H1 (cell line): ENCODE measurements at regions not wholly inside any gene's neighbourhood (a gene's known extent, or its start where the extent isn't known, plus 50 kb on each side); places are given as distances from the start of the nearest gene placed in this dataset.

ENCODE experiments used
- CTCF ChIA-PET: fragments of 300-600 bp; sonication (Branson Sonifier 250); formaldehyde crosslinking; loops from one replicate; lab custom pipeline; 2021; ENCODE audit not compliant: partially characterized antibody; lab: Charles Lee
- POLR2A ChIA-PET: fragments of 300-600 bp; sonication (Branson Sonifier 250); formaldehyde crosslinking; loops from one replicate; lab custom pipeline; 2021; ENCODE audit warnings: inconsistent platforms; ENCODE audit not compliant: partially characterized antibody; lab: Charles Lee
- DNase-seq, 2 experiments: peaks; one replicate each; pipeline versions ENCODE4 v3.0.0 to v3.0.0-alpha.2; 2010 to 2022; ENCODE audit warnings: low spot score in 2 of 2, low read depth in 1 of 2, mixed read lengths in 1 of 2
- FAIRE-seq: peaks from 2 replicates; lab custom pipeline; 2011; peaks lifted over from hg19 to GRCh38; lab: Jason Lieb, UNC
- H2AFZ ChIP-seq: 2 replicates; pipeline ENCODE4 v1.8.1; 2012; ENCODE audit warnings: low read length, inconsistent platforms
- H2AK5ac ChIP-seq: 2 replicates; pipeline ENCODE4 v1.6.1; 2013; ENCODE audit warnings: low read depth, low read length
- H2BK120ac ChIP-seq: replicated peaks from 2 replicates; pipeline ENCODE3; 2013; ENCODE audit warnings: low read depth, low read length, inconsistent platforms
- H2BK12ac ChIP-seq: 2 replicates; pipeline ENCODE4 v1.6.1; 2013; ENCODE audit warnings: low read depth, low read length
- H2BK15ac ChIP-seq: 2 replicates; pipeline ENCODE4 v1.6.1; 2013; ENCODE audit warnings: low read length
- H2BK20ac ChIP-seq: 2 replicates; pipeline ENCODE4 v1.6.1; 2013; ENCODE audit warnings: low read length
- H2BK5ac ChIP-seq: 2 replicates; pipeline ENCODE4 v1.6.1; 2013; ENCODE audit warnings: low read depth, low read length
- H3K14ac ChIP-seq: 2 replicates; pipeline ENCODE4 v1.6.1; 2013; ENCODE audit warnings: inconsistent platforms; ENCODE audit not compliant: insufficient read length
- H3K18ac ChIP-seq: 2 replicates; pipeline ENCODE4 v1.6.1; 2013; ENCODE audit warnings: low read length; ENCODE audit errors: extremely low read depth
- H3K23ac ChIP-seq: 2 replicates; pipeline ENCODE4 v1.6.1; 2013; ENCODE audit warnings: inconsistent platforms; ENCODE audit not compliant: insufficient read length
- H3K23me2 ChIP-seq: 2 replicates; pipeline ENCODE4 v1.6.1; 2013; ENCODE audit warnings: low read depth, low read length
- H3K27ac ChIP-seq: 2 replicates; pipeline ENCODE4 v1.6.1; 2011; ENCODE audit warnings: low read depth, low read length, inconsistent platforms
- H3K27me3 ChIP-seq, 4 experiments: replicated peaks in 1 of 4; 1 replicate in 1 of 4; 2 replicates in 3 of 4; pipeline versions ENCODE4 v1.6.1 to v1.8.1; 2011 to 2013; ENCODE audit warnings: low read length in 3 of 4, mild to moderate bottlenecking in 3 of 4, inconsistent platforms in 2 of 4, mixed read lengths in 2 of 4, moderate library complexity in 1 of 4; ENCODE audit not compliant: control insufficient read depth in 3 of 4, insufficient read depth in 3 of 4; ENCODE audit errors: extremely low read depth in 1 of 4
- H3K36me3 ChIP-seq, 4 experiments: 2 replicates each; pipeline versions ENCODE4 v1.6.1 to v1.8.1; 2011 to 2013; ENCODE audit warnings: mild to moderate bottlenecking in 4 of 4, low read length in 3 of 4, moderate library complexity in 2 of 4, control low read depth in 1 of 4, inconsistent platforms in 1 of 4; ENCODE audit not compliant: insufficient read depth in 4 of 4, control insufficient read depth in 2 of 4
- H3K4ac ChIP-seq: replicated peaks from 2 replicates; pipeline ENCODE3; 2013; ENCODE audit warnings: low read length, low read depth, mixed read lengths, inconsistent platforms; ENCODE audit not compliant: insufficient read length
- H3K4me1 ChIP-seq, 4 experiments: replicated peaks in 1 of 4; 1 replicate in 1 of 4; 2 replicates in 3 of 4; pipeline versions ENCODE4 v1.6.1 to v1.8.1; 2011 to 2013; ENCODE audit warnings: low read length in 3 of 4, inconsistent platforms in 2 of 4, mixed read lengths in 1 of 4; ENCODE audit not compliant: insufficient read depth in 4 of 4, control insufficient read depth in 3 of 4
- H3K4me2 ChIP-seq, 2 experiments: 2 replicates each; pipeline versions ENCODE4 v1.6.1 to v1.8.1; 2011 to 2013; ENCODE audit warnings: low read depth in 2 of 2, low read length in 2 of 2, control low read depth in 1 of 2, inconsistent platforms in 1 of 2, mild to moderate bottlenecking in 1 of 2; ENCODE audit not compliant: insufficient read depth in 1 of 2
- H3K4me3 ChIP-seq, 4 experiments: fragments of 200-600, 300-600 bp in 1 of 4; sonication (generic), shearing (Covaris generic), sonication (Bioruptor Twin) in 1 of 4; 2 replicates each; pipeline versions ENCODE4 v1.5.1 to v1.8.1; 2011 to 2016; ENCODE audit warnings: low read length in 4 of 4, low read depth in 3 of 4, control low read depth in 2 of 4, inconsistent platforms in 2 of 4, mild to moderate bottlenecking in 2 of 4, mixed read lengths in 1 of 4, moderate library complexity in 1 of 4; ENCODE audit not compliant: insufficient read depth in 2 of 4; ENCODE audit errors: extremely low read depth in 1 of 4
- H3K56ac ChIP-seq: replicated peaks from 2 replicates; pipeline ENCODE3; 2013; ENCODE audit warnings: low read depth, mild to moderate bottlenecking, mixed read lengths, low read length, inconsistent platforms; ENCODE audit not compliant: insufficient read length
- H3K79me1 ChIP-seq: 2 replicates; pipeline ENCODE4 v1.6.1; 2013; ENCODE audit warnings: low read depth, low read length, control low read depth
- H3K79me2 ChIP-seq, 2 experiments: 2 replicates each; pipeline versions ENCODE4 v1.6.1 to v1.8.1; 2012 to 2013; ENCODE audit warnings: low read length in 2 of 2, mild to moderate bottlenecking in 2 of 2, inconsistent platforms in 1 of 2; ENCODE audit not compliant: insufficient read depth in 2 of 2, control insufficient read depth in 1 of 2
- H3K9ac ChIP-seq, 4 experiments: replicated peaks in 1 of 4; 1 replicate in 1 of 4; 2 replicates in 3 of 4; pipeline versions ENCODE4 v1.6.1 to v1.8.1; 2011 to 2013; ENCODE audit warnings: low read depth in 3 of 4, low read length in 3 of 4, control low read depth in 2 of 4, mild to moderate bottlenecking in 2 of 4, moderate library complexity in 2 of 4, inconsistent platforms in 1 of 4; ENCODE audit errors: extremely low read depth in 1 of 4
- H3K9me3 ChIP-seq, 2 experiments: 2 replicates each; pipeline versions ENCODE4 v1.6.1 to v1.8.1; 2012 to 2013; ENCODE audit warnings: mild to moderate bottlenecking in 2 of 2, moderate library complexity in 2 of 2, control low read depth in 1 of 2, inconsistent platforms in 1 of 2, low read depth in 1 of 2, low read length in 1 of 2, mixed read lengths in 1 of 2; ENCODE audit not compliant: insufficient read depth in 2 of 2
- H4K20me1 ChIP-seq, 2 experiments: replicated peaks in 1 of 2; 2 replicates each; pipeline versions ENCODE3 to v1.8.1; 2011 to 2013; ENCODE audit warnings: inconsistent platforms in 2 of 2, low read length in 2 of 2, mild to moderate bottlenecking in 1 of 2; ENCODE audit not compliant: insufficient read depth in 2 of 2, control insufficient read depth in 1 of 2
- H4K5ac ChIP-seq: 2 replicates; pipeline ENCODE4 v1.6.1; 2013; ENCODE audit warnings: low read length, low read depth, mixed read lengths, inconsistent platforms; ENCODE audit not compliant: insufficient read length
- H4K8ac ChIP-seq: 2 replicates; pipeline ENCODE4 v1.8.0; 2013; ENCODE audit warnings: mild to moderate bottlenecking, moderate library complexity, low read length, inconsistent platforms; ENCODE audit not compliant: insufficient read depth; ENCODE audit errors: extremely low read depth
- H4K91ac ChIP-seq: replicated peaks from 2 replicates; pipeline ENCODE3; 2013; ENCODE audit warnings: low read length, mixed read lengths, inconsistent platforms; ENCODE audit not compliant: insufficient read length
- WGBS, 2 experiments: shearing (Covaris generic) in 1 of 2; methylation state at CpG; one replicate each; pipeline versions ENCODE4 v1.1.6 to v1.1.7; 2013 to 2015; ENCODE audit warnings: low lambda C conversion rate in 2 of 2, mixed read lengths in 2 of 2, inconsistent platforms in 1 of 2, low coverage in 1 of 2, missing lambda C conversion rate in 1 of 2; ENCODE audit not compliant: insufficient replicate concordance in 2 of 2, insufficient coverage in 1 of 2, insufficient read length in 1 of 2; ENCODE audit errors: extremely low coverage in 1 of 2, missing lambda C conversion rate in 1 of 2; 5-methylcytosine and 5-hydroxymethylcytosine counted together

- CTCF ChIA-PET, result interaction anchor here (0.7 to 11.2 kb wide), 29 partner anchors 8 to 164 kb away, joined by 3 to 172 read pairs (median 5); no protein-coding TSS in a partner anchor
- no peak overlapping the region for H3K4me2 ChIP-seq
- POLR2A ChIA-PET, result interaction anchor here (1.0 to 1.1 kb wide), 2 partner anchors 9 to 71 kb away, joined by 3 read pairs; no protein-coding TSS in a partner anchor
- no peak overlapping the region for H3K9ac ChIP-seq
- no peak overlapping the region for H3K4ac ChIP-seq
- H3K79me1 ChIP-seq, result no peaks in the 10 kb centered on the region
- H2BK120ac ChIP-seq, result no peak overlapping the region
- no peak for FAIRE-seq
- H4K5ac ChIP-seq, result no peak overlapping the region
- H2BK5ac ChIP-seq, result no peak overlapping the region
- no peak overlapping the region for H3K14ac ChIP-seq
- H3K4me1 ChIP-seq, result peaks cover 0 to 18% (median 10%) of the 10 kb centered on the region in 4 experiments; a peak in 6 of 7 replicates
- peaks cover 0 to 4% (median 1%) of the 10 kb centered on the region in 4 experiments; a peak in 2 of 7 replicates for H3K27me3 ChIP-seq
- no peaks in the 10 kb centered on the region for H3K79me2 ChIP-seq
- H3K36me3 ChIP-seq, result no peaks in the 10 kb centered on the region
- no peak for DNase-seq
- H4K8ac ChIP-seq, result no peak overlapping the region
- no peak overlapping the region for H3K4me3 ChIP-seq
- no peak overlapping the region for H2AK5ac ChIP-seq
- no peak overlapping the region for H2BK20ac ChIP-seq
- no peak overlapping the region for H3K56ac ChIP-seq
- no peak overlapping the region for H2AFZ ChIP-seq
- H3K18ac ChIP-seq, result no peak overlapping the region
- no peak overlapping the region for H3K23ac ChIP-seq
- peaks cover 1 to 8% of the 10 kb centered on the region in 2 experiments for H4K20me1 ChIP-seq
- H3K23me2 ChIP-seq, result peaks cover 3% of the 10 kb centered on the region; the same call in 1 of the 2 replicates
- H2BK12ac ChIP-seq, result no peak overlapping the region
- H2BK15ac ChIP-seq, result no peak overlapping the region
- WGBS, 2 experiments, result 90% methylated on average over 13 of the region's 14 CpGs; no CpG with 5 or more reads in 1 of the 2 experiments
- no peaks in the 10 kb centered on the region for H3K9me3 ChIP-seq
- H3K27ac ChIP-seq, result no peak overlapping the region
- H4K91ac ChIP-seq, result no peak overlapping the region
These were observed 159.9 kb upstream of the GSE1 start for GRCh38 chr16:85453194-85453678.
